Mononuclear cell (primary cell): ENCODE measurements at regions not wholly inside any gene's neighbourhood (a gene's known extent, or its start where the extent isn't known, plus 50 kb on each side); places are given as distances from the start of the nearest gene placed in this dataset.

ENCODE experiments used
- H3K27me3 ChIP-seq: 2 replicates; pipeline ENCODE4 v1.6.0; 2011; ENCODE audit warnings: low read length, control low read depth; ENCODE audit not compliant: insufficient read depth
- H3K4me1 ChIP-seq: 2 replicates; pipeline ENCODE4 v1.5.1; 2011; ENCODE audit warnings: mild to moderate bottlenecking, low read length, control low read depth; ENCODE audit not compliant: insufficient read depth
- H3K4me3 ChIP-seq: 2 replicates; pipeline ENCODE4 v1.5.1; 2011; ENCODE audit warnings: mild to moderate bottlenecking, low read length, moderate library complexity
- H3K9me3 ChIP-seq: 2 replicates; pipeline ENCODE4 v1.5.1; 2011; ENCODE audit warnings: low read depth, mild to moderate bottlenecking, control low read depth, low read length

DNA sequence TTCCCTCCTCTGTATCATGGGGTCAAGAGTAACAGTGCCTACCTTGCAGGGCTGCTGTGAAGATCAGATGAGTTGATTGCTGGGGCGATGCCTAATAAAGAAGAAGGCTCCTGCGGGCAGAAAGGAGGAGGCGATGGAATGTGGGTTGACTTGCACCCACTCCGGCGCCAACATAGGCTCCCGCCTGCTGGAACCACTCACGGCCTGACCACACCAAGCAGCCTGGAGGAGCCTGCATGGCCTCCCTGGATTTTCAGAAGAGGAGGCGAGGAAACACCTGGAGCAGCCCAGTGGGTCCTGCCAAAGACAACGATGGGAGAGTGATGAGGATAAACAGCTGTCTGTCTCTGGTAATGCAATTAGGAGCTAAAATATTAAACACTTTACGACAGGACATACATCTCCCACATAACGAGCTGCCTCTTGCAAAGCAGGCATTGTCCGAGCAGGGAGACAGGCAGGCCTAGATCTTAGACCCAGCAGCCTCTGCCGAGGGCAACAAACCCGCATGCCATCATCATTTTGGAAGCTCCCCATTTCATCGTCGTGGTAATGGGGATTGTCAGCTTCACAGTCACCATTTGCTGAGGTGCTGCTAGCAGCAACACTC lies 302.9 kb upstream of the ZMIZ1 start:
- Histone ChIP-seq H3K27me3 (no peaks in the 10 kb centered on the region), H3K4me3 (no peak overlapping the region), H3K9me3 (no peaks in the 10 kb centered on the region), H3K4me1 (peaks cover 10% of the 10 kb centered on the region)

DNA sequence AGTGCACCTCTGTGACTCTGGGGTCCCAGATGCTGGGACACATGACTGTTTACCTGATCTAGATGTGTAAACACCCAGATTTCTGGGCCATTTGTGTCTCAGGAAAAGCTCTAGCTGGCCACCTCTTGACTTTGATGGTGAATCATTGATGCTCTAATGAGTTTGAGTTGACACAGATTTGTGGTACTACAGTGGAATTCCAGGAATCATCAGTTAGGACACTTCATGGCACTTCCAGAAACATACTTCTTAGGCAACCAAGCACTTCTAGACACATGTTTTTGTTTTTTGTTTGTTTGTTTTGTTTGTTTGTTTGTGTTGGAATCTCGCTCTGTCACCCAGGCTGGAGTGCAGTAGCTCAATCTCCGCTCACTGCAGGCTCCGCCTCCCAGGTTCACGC lies 302.2 kb upstream of the ZMIZ1 start:
- no peaks in the 10 kb centered on the region for H3K9me3 ChIP-seq
- peaks cover 10% of the 10 kb centered on the region for H3K4me1 ChIP-seq
- H3K4me3 ChIP-seq: no peak overlapping the region
- no peaks in the 10 kb centered on the region for H3K27me3 ChIP-seq

DNA sequence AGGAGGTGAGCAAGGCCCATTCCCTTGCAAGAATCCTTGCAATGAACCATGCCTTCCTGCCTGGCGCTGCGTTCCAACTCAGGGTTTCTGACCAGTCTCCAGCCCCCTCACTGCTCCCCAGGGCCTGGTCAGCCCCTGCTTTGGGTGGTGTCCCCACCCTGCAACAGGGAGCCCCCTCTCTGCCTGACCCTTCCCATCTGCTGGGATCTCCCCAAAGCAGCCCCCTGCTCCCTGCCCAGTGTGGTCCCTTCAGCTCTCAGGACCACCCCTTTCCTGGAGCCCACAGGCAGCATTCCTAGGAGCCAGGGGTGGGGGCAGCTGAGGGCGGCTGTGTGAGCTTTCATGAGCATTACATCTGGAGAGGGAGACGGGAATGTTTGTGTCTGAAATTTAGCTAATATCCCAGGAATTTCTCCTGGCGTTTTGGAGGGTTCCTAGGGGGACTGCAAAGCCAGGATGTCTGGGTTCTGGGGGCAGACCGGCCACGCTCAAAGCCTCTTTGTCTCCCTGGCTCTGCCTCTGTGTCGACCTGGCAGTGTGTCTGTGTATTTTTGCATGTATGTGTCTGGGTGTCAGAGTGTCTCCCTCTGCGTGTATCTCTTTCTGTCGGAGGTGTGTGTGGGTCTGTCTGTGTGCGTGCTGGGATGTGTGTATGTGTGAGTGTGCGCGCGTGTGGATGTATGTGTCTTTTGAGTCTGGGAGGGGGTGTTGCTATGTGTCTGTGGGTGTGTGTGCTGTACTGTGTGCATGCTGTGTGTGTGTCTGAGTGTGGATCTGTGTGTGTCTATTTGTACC lies 300.5 kb upstream of the ZMIZ1 start:
- no peaks in the 10 kb centered on the region for H3K9me3 ChIP-seq
- no peaks in the 10 kb centered on the region for H3K27me3 ChIP-seq
- H3K4me1 ChIP-seq: peaks cover 7% of the 10 kb centered on the region
- no peak overlapping the region for H3K4me3 ChIP-seq

DNA sequence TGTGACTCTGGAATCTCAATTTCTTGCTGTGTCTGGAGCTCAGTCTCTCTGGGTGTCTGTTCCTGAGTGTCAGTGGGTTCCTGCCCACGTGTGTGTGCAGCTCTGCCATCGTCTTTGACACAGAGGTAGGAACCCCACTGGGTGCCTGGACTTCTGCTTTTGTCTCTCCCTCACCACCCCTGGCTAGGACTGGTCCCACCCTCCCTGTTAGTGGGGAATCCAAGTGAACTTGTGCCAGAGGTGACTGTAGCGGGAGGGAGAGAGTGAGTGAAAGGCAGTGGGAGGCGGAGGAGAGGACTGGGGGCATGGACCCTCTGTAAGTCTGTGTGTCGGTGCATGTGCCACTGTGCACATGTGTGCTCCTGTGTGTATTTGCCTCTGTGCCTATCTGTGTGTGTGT lies 299.9 kb upstream of the ZMIZ1 start:
- H3K9me3 ChIP-seq: no peaks in the 10 kb centered on the region
- H3K27me3 ChIP-seq: no peaks in the 10 kb centered on the region
- no peak overlapping the region for H3K4me3 ChIP-seq
- H3K4me1 ChIP-seq: peaks cover 7% of the 10 kb centered on the region

DNA sequence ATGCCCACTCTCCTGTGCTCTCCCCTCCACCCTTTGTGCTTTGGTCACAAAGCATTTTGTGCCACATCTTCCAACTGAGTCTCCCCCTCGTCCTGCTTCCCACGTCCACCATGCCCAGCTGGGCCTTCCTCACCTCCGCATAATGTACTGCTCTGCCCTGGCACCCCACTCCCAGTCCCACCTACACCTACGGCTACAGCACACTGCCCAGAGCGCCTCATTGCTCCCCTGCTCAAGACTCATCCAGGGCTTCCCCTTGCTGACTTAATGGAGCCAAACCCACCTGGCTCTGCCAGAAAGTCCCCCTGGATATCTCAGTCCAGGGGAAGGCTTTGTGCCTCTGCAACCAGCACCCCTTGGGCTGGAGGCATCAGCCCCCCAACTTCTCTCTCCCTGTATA lies 299.2 kb upstream of the ZMIZ1 start:
- Histone ChIP-seq H3K9me3 (no peaks in the 10 kb centered on the region), H3K27me3 (no peaks in the 10 kb centered on the region), H3K4me1 (peaks cover 4% of the 10 kb centered on the region), H3K4me3 (no peak overlapping the region)

DNA sequence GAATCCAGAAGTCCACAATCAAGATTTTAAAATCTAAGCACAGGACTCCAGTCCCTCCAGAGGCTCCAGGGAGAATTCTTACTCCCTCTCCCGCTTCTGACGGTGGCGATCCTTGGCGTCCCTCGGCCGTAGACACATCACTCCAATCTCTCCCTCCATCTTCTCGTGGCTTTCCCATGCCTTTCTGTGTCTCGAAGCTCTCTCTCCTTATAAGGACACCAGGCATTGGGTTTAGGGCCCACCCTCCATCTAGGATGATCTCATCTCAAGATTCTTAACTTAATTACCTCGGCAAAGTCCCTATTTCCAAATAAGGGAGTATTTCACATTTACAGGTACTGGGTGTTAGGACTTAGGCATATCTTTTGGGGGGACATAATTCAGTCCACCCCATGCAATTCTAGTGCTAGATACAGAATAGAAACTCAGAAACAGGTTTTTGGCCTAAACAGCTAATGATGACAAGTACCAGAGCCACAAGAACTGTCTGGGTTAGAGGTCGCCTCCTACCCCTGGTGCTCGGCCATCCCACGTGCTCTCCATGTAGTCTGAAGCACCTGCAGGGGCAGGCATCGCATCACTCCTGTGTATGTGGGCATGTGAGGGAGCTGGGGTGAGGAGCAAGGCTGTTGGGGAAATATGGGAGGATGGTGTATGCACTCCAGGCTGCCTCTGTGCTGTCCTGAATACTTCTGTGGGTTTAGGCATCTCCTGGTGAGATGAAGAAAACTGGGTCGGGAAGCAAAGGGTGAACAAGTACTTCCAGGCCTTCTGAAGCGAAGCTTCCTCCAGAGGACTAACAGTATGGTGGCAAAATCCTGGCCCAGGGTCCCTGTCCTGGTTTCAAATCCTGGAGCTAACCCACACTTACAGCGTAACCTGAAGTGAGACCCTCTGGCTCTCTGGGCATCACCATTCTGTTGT lies 298.3 kb upstream of the ZMIZ1 start:
- Histone ChIP-seq H3K4me3 (no peak overlapping the region), H3K27me3 (no peaks in the 10 kb centered on the region), H3K4me1 (no peaks in the 10 kb centered on the region), H3K9me3 (no peaks in the 10 kb centered on the region)

DNA sequence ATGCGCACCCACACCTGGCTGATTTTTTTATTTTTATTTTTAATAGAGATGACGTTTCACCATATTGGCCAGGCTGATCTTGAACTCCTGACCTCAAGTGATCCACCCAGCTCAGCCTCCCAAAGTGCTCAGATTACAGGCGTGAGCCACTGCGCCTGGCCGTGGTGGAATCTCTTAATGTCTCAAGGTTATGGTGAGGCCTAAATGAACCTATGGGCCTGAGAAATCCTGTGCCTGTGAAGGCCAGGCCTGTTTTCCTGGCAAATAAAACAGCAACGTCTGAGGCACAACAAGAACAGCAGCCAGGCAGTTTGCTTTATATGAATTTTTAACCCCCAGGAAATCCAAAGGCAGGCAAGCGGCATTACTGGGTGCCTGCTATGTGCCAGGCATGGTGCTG lies 297.5 kb upstream of the ZMIZ1 start:
- Histone ChIP-seq H3K4me1 (no peaks in the 10 kb centered on the region), H3K4me3 (no peak overlapping the region), H3K9me3 (no peaks in the 10 kb centered on the region), H3K27me3 (no peaks in the 10 kb centered on the region)

DNA sequence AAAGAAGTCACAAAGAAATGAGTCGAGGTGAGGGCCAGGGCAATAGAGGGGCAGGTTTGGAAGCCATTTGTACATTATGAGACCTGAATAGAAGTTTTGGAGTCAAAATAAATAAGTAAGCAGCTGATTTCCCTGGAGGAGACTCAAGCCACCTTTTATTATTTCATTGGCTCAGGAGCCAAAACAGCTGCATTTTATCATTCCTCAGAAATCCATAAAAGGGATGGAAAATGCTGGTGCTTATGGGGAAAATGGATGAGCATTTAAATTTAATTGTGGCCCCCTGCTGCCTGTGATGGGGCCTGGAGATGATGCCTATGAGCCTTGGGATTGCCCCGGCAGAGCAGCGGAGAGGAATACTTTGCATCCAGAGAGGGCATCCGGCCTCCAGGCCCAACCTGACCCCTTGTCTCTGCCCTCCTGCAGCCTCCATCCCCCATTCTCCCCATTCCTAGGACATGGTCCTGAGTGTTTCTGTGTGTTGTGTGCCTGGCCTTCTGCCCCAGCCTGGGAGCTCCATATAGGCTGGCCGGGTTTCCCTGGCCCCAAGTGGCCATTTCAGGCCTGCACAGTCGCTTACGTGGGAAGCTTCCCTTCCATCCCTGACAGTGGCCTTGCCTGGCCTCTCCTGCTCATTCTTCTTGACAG lies 296.8 kb upstream of the ZMIZ1 start:
- Histone ChIP-seq H3K27me3 (no peaks in the 10 kb centered on the region), H3K9me3 (no peaks in the 10 kb centered on the region), H3K4me3 (no peak overlapping the region), H3K4me1 (no peaks in the 10 kb centered on the region)

DNA sequence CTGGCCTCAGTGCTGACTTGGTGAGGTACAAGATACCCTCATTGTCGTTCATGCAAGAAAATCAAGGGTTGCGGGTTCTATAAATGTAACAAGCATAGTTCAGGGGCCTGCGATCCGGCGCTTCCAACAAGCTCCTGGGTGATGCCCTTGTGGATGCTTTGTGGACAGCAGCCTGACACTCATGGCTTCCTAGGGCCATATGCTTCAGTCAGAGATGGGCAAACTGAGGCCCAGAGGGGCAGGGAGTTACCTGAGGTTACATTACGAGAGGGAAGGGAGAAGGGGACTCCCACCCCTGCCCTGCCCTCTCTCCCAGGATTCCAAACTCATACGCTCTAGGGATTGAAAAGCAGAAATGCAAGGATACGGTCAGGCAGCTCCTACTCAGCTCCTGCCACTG lies 296.3 kb upstream of the ZMIZ1 start:
- Histone ChIP-seq H3K4me3 (no peak overlapping the region), H3K27me3 (no peaks in the 10 kb centered on the region), H3K9me3 (no peaks in the 10 kb centered on the region), H3K4me1 (no peaks in the 10 kb centered on the region)

DNA sequence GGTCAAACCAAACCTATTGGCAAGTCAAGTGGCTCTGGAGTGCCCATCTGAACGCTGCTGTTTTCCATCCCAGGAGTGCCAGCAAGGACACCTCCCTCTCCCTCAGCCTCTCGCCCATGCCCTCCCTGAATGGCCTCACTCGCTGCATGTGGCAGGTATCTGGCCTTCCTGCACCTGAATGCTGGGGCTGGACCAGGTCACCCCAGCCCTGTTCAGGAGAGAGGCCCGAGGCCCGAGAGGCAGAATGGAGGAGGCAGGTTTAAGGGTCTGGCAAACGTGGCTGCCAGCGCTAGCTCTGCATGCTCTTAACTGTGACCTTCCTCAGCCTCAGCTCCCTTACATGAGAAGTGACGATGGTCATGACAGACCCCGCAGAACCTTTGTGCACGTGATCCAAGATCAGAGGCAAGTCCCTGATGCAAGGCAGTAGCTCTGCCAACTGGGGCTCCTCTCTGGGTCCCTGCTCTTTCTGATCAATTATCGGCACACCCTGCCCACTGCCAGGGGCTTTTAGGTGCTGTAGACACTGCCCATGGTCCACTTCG lies 295.7 kb upstream of the ZMIZ1 start:
- H3K27me3 ChIP-seq: no peaks in the 10 kb centered on the region
- H3K9me3 ChIP-seq: no peaks in the 10 kb centered on the region
- no peak overlapping the region for H3K4me3 ChIP-seq
- H3K4me1 ChIP-seq: no peaks in the 10 kb centered on the region

DNA sequence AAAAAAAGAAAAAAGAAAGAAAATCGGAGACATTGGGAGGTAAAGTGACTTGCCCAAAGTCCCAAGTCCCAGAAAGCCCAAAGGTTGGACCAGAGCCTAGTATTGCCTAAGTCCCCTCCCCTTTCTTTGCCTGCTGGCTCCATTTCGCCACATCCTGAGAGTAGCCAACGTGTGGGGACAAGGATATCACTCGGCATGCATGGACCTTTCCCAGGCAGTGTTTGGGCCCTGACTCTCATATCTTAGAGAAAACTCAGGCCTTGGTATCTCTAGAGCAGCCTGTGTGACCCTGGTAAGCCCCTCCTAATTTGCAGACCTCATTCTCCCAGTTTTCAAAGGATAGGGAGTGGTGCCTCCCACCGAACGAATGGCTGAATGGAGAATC lies 294.2 kb upstream of the ZMIZ1 start:
- Histone ChIP-seq H3K4me1 (no peaks in the 10 kb centered on the region), H3K4me3 (no peak overlapping the region), H3K27me3 (no peaks in the 10 kb centered on the region), H3K9me3 (no peaks in the 10 kb centered on the region)

DNA sequence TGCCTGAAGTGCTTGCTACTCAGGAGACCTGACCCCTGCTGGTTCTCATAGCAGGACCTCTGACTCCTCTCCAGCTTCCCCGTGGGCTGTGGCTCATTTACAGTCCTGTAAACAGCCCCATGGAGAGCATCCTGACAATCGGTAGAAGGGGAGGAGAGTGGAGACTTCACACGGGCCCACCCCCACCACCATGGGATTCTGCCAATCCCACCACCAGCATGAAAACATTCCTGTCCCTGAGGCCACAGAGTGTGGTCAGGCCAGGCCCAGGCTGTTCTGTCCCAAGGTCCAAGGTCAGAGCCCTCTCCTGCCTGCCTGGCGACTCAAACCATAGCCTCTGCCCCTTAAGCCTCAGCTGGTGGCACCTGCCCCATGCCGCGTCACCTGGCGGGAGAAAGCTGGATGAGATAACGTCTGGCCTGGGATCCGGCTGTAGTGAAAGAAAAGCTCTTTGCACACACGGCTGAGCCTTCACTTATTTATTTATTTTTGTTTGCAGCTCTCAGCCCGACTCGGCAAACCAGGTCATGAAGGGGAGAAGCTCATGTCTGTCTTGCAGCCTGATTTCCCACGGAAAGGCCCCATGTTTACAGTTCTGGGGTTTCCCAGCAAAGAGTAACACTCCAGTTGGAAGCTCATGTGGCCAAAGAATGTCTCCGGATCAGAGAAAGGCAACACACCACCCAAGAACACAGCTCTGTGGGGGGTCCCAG lies 293.6 kb upstream of the ZMIZ1 start:
- Histone ChIP-seq H3K9me3 (no peaks in the 10 kb centered on the region), H3K27me3 (no peaks in the 10 kb centered on the region), H3K4me3 (no peak overlapping the region), H3K4me1 (no peaks in the 10 kb centered on the region)

DNA sequence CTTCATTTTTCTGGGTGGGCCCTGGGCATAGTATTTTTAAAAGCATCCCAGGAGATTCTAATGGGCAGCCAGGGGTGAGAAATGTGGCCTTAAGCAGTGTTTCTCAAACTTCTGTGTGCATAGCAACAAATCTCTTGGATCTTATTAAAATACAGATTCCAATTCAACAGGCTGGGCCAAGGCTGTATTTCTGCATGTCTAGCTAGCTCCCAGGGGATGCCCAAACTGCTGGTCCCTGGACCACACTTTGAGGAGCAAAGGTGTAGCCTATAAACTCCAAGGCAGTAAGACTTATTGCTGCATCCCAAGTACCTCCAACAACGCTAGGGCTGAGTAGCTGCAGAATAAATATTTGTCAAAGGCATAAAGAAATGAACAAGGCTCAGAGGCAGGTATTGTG lies 292.9 kb upstream of the ZMIZ1 start:
- Histone ChIP-seq H3K4me1 (no peaks in the 10 kb centered on the region), H3K27me3 (no peaks in the 10 kb centered on the region), H3K4me3 (no peak overlapping the region), H3K9me3 (no peaks in the 10 kb centered on the region)

DNA sequence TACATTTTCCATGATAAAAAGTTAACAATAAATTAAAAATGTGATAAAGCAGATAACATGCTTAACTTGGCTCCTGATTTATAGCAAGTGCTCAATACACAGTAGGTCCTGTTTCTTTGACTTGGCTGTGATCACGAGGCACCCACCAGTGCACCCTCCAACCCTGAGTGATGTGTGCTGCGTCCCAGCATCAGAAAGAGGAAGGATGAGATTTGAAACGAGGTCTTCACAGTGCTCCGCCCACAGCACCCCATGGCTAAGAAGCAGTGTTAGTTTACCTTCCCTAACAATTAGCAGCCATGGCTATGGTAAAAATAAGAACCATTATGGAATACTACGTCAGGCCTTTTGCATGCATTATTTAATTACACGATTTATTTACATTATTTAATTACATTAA lies 292.0 kb upstream of the ZMIZ1 start:
- Histone ChIP-seq H3K9me3 (no peaks in the 10 kb centered on the region), H3K4me3 (no peak overlapping the region), H3K27me3 (no peaks in the 10 kb centered on the region), H3K4me1 (no peaks in the 10 kb centered on the region)
